ENCODE measurements at regions not wholly inside any gene's neighbourhood (a gene's known extent, or its start where the extent isn't known, plus 50 kb on each side); places are given as distances from the start of the nearest gene placed in this dataset.

GRCh38 chr9:29969856-29970647, 2396.8 kb upstream of the C9orf72 start:
- Histone ChIP-seq H3K23me2 (ENCODE audit: insufficient read length, low read depth, low read length, poor library complexity, severe bottlenecking) (no peaks in the 10 kb centered on the region), H2BK12ac (ENCODE audit: insufficient read length, low read depth, low read length) (no peak overlapping the region), H2AFZ (ENCODE audit: low read length) (no peak overlapping the region), H2BK5ac (ENCODE audit: insufficient read length, low read length) (no peak overlapping the region), H2BK20ac (ENCODE audit: low read depth, low read length, poor library complexity, severe bottlenecking) (no peak overlapping the region), H4K8ac (replicated peaks; ENCODE audit: insufficient read length, low read depth, low read length) (no peak overlapping the region), H3K27ac (ENCODE audit: insufficient read length, low read depth, low read length) (no peak overlapping the region), H3K9me3 (ENCODE audit: control insufficient read depth, low read depth, low read length) (no peaks in the 10 kb centered on the region), H3K4me1 (ENCODE audit: insufficient read depth, low read length) (no peaks in the 10 kb centered on the region), H3K9ac (ENCODE audit: extremely low read depth, insufficient read length, low read length) (no peak overlapping the region), H4K5ac (ENCODE audit: insufficient read length, low read depth, low read length) (no peak overlapping the region), H3K4me2 (ENCODE audit: insufficient read depth, insufficient read length, low read length) (no peak overlapping the region), H3T11ph (ENCODE audit: low read length) (no peak overlapping the region), H3K27me3 (ENCODE audit: insufficient read depth, low read length) (no peaks in the 10 kb centered on the region), H3K79me1 (ENCODE audit: insufficient read depth, low read depth, low read length, poor library complexity, severe bottlenecking) (no peaks in the 10 kb centered on the region), H2BK120ac (ENCODE audit: low read depth, low read length, poor library complexity, severe bottlenecking) (no peak overlapping the region), H3K4ac (ENCODE audit: low read depth, low read length) (no peak overlapping the region), H3K56ac (ENCODE audit: insufficient read length, low read depth, low read length) (no peak overlapping the region), H2BK15ac (ENCODE audit: low read depth, low read length) (no peak overlapping the region), H3K79me2 (ENCODE audit: insufficient read depth, low read length) (no peaks in the 10 kb centered on the region), H2AK5ac (ENCODE audit: insufficient read length, low read length) (no peak overlapping the region), H4K91ac (ENCODE audit: insufficient read length, low read depth, low read length) (no peak overlapping the region), H4K20me1 (ENCODE audit: control insufficient read depth, insufficient read depth, insufficient read length) (no peaks in the 10 kb centered on the region), H3K14ac (ENCODE audit: insufficient read depth, low read length) (no peak overlapping the region), H3K18ac (ENCODE audit: insufficient read length, low read depth, low read length) (no peak overlapping the region), H3K23ac (ENCODE audit: insufficient read length, low read depth, low read length) (no peak overlapping the region)
- Mint-ChIP-seq H3K36me3 (ENCODE audit: insufficient read depth in 1 of 3, low read depth in 3 of 3) (no peaks in the 10 kb centered on the region), H3K4me1 (no peaks in the 10 kb centered on the region), H3K9me3 (peaks cover 2 to 3% of the 10 kb centered on the region in 2 experiments; a peak in 1 of 5 replicates), H3K27me3 (ENCODE audit: low read depth) (no peaks in the 10 kb centered on the region; the same call in 1 of the 2 replicates), H3K4me3 (no peak overlapping the region), H3K27ac (no peak overlapping the region)
- no peak for TF ChIP-seq CTCF (conservative IDR thresholded peaks at IDR 0.05)
- DNase-seq: no peak
- no CpG with 5 or more reads among the region's 15 CpGs for WGBS (ENCODE audit: extremely low coverage, insufficient read length, low lambda C conversion rate)

Data from H9 (cell line).